WTC11 (cell line): ENCODE measurements at regions not wholly inside any gene's neighbourhood (a gene's known extent, or its start where the extent isn't known, plus 50 kb on each side); places are given as distances from the start of the nearest gene placed in this dataset.
"Not testable (repeated sequence)": the region's sequence is repeated elsewhere in the genome, so short reads cannot be mapped to it uniquely, and the experiment has no call there.

Experiments used
- ATAC-seq: fragments of 200-7000 bp; cut with Tn5 transposase; 2 replicates; pipeline ENCODE4 v1.10.0; 2021; ENCODE audit warnings: mild to moderate bottlenecking, moderate library complexity
- CTCF ChIA-PET: fragments of 300-600 bp; sonication (Branson Sonifier 250); formaldehyde crosslinking; loops from one replicate; lab custom pipeline; 2021; ENCODE audit warnings: antibody characterized with exemption; lab: Charles Lee
- POLR2A ChIA-PET: fragments of 350-600 bp; sonication (Branson Sonifier 250); formaldehyde crosslinking; loops from one replicate; lab custom pipeline; 2021; ENCODE audit warnings: antibody characterized with exemption; lab: Charles Lee
- DNase-seq: peaks from one replicate; pipeline ENCODE4 v3.0.0; 2021; ENCODE audit warnings: low spot score
- H3K27ac Mint-ChIP-seq: 2 replicates; pipeline ENCODE4 v1.8.0; 2021; ENCODE audit warnings: mixed read lengths
- H3K27me3 Mint-ChIP-seq: 2 replicates; pipeline ENCODE4 v1.8.0; 2021; ENCODE audit warnings: low read depth, mild to moderate bottlenecking, moderate library complexity, mixed read lengths
- H3K36me3 Mint-ChIP-seq: 2 replicates; pipeline ENCODE4 v1.8.0; 2021; ENCODE audit warnings: mixed read lengths
- H3K4me1 Mint-ChIP-seq: 2 replicates; pipeline ENCODE4 v1.8.0; 2022; ENCODE audit warnings: mixed read lengths
- H3K4me3 Mint-ChIP-seq: 2 replicates; pipeline ENCODE4 v1.8.0; 2021; ENCODE audit warnings: mild to moderate bottlenecking, moderate library complexity, mixed read lengths
- H3K9me3 Mint-ChIP-seq: 2 replicates; pipeline ENCODE4 v1.8.0; 2021; ENCODE audit warnings: mixed read lengths
- CREB1 ChIP-seq: sonication (generic); formaldehyde crosslinking; IDR thresholded peaks from 2 replicates; pipeline ENCODE4 v1.8.0; 2023; ENCODE audit warnings: mild to moderate bottlenecking, missing genetic modification reagents
- FOXJ3 ChIP-seq: sonication (generic); formaldehyde crosslinking; IDR thresholded peaks from 2 replicates; pipeline ENCODE4 v1.9.0; 2021; ENCODE audit warnings: missing genetic modification reagents, mild to moderate bottlenecking, borderline replicate concordance
- FOXP1 ChIP-seq: sonication (generic); formaldehyde crosslinking; IDR thresholded peaks from 2 replicates; pipeline ENCODE4 v1.8.0; 2022; ENCODE audit warnings: missing genetic modification reagents, mild to moderate bottlenecking, moderate library complexity, borderline replicate concordance
- GABPB1 ChIP-seq: sonication (generic); formaldehyde crosslinking; IDR thresholded peaks from 2 replicates; pipeline ENCODE4 v1.8.1; 2023; ENCODE audit warnings: mild to moderate bottlenecking, missing genetic modification reagents
- GTF2I ChIP-seq: fragments of 250-450 bp; sonication (Bioruptor Pico); conservative IDR thresholded peaks from 2 replicates; pipeline ENCODE4 v1.4.0; 2021; ENCODE audit warnings: mild to moderate bottlenecking
- IRF1 ChIP-seq: sonication (generic); formaldehyde crosslinking; IDR thresholded peaks from 2 replicates; pipeline ENCODE4 v1.8.0; 2023; ENCODE audit warnings: missing genetic modification reagents
- MLX ChIP-seq: sonication (generic); formaldehyde crosslinking; IDR thresholded peaks from 2 replicates; pipeline ENCODE4 v1.8.1; 2023; ENCODE audit warnings: mild to moderate bottlenecking, missing genetic modification reagents, moderate library complexity
- TEAD4 ChIP-seq: sonication (generic); formaldehyde crosslinking; IDR thresholded peaks from 2 replicates; pipeline ENCODE4 v1.8.0; 2022; ENCODE audit warnings: mild to moderate bottlenecking, missing genetic modification reagents
- TP53 ChIP-seq: sonication (generic); formaldehyde crosslinking; IDR thresholded peaks from 2 replicates; pipeline ENCODE4 v1.8.1; 2023; ENCODE audit warnings: mild to moderate bottlenecking, missing genetic modification reagents
- USF1 ChIP-seq: sonication (generic); formaldehyde crosslinking; IDR thresholded peaks from 2 replicates; pipeline ENCODE4 v1.8.0; 2022; ENCODE audit warnings: mild to moderate bottlenecking, missing genetic modification reagents
- ZBTB43 ChIP-seq: sonication (generic); formaldehyde crosslinking; IDR thresholded peaks from 2 replicates; pipeline ENCODE4 v1.8.1; 2023; ENCODE audit warnings: mild to moderate bottlenecking, missing genetic modification reagents
- ZNF121 ChIP-seq: sonication (generic); formaldehyde crosslinking; IDR thresholded peaks from 2 replicates; pipeline ENCODE4 v1.8.0; 2023; ENCODE audit warnings: missing genetic modification reagents
- ZNF219 ChIP-seq: sonication (generic); formaldehyde crosslinking; IDR thresholded peaks from 2 replicates; pipeline ENCODE4 v1.8.0; 2023; ENCODE audit warnings: missing genetic modification reagents, mild to moderate bottlenecking, borderline replicate concordance
- ZNF423 ChIP-seq: fragments of 250-450 bp; sonication (Bioruptor Pico); IDR thresholded peaks from 2 replicates; pipeline ENCODE4 v2.1.2; 2022; ENCODE audit warnings: mild to moderate bottlenecking, moderate library complexity
- ZNF512 ChIP-seq: sonication (generic); formaldehyde crosslinking; IDR thresholded peaks from 2 replicates; pipeline ENCODE4 v1.8.1; 2022; ENCODE audit warnings: missing genetic modification reagents, borderline replicate concordance
- ZNF532 ChIP-seq: fragments of 250-450 bp; sonication (Bioruptor Pico); IDR thresholded peaks from 2 replicates; pipeline ENCODE4 v1.9.0; 2021; ENCODE audit warnings: mild to moderate bottlenecking, borderline replicate concordance
- ZNF671 ChIP-seq: fragments of 250-450 bp; sonication (Bioruptor Pico); IDR thresholded peaks from 2 replicates; pipeline ENCODE4 v1.8.0; 2021; ENCODE audit warnings: mild to moderate bottlenecking

GRCh38 chr6:139446768-139447655 is 72.6 kb upstream of the CITED2 start (continued):
- TF ChIP-seq USF1 (CRISPR knock-in tag) (no peak), IRF1 (CRISPR knock-in tag) (no peak)

GRCh38 chr6:139446138-139446715 is 71.8 kb upstream of the CITED2 start:
- POLR2A ChIA-PET = no interaction called here
- H3K27me3 Mint-ChIP-seq = no peaks in the 10 kb centered on the region
- H3K4me1 Mint-ChIP-seq = peaks cover 47% of the 10 kb centered on the region
- no peak overlapping the region for H3K4me3 Mint-ChIP-seq
- ATAC-seq (no peak), DNase-seq (no peak)
- no peaks in the 10 kb centered on the region for H3K36me3 Mint-ChIP-seq
- no peak for TF ChIP-seq ZBTB43 (CRISPR knock-in tag)
- TF ChIP-seq ZNF219 (CRISPR knock-in tag) = no peak
- no peak for TF ChIP-seq CREB1
- TF ChIP-seq FOXJ3 (CRISPR knock-in tag) = no peak
- no peak for TF ChIP-seq ZNF423 (CRISPR knock-in tag)
- TF ChIP-seq ZNF532 (CRISPR knock-in tag) = no peak
- no peak for TF ChIP-seq GABPB1 (CRISPR knock-in tag)
- TF ChIP-seq TP53 = no peak
- TF ChIP-seq ZNF671 (CRISPR knock-in tag) = no peak
- no peak for TF ChIP-seq ZNF512 (CRISPR knock-in tag)
- TF ChIP-seq GTF2I (CRISPR knock-in tag) = no peak
- TF ChIP-seq ZNF121 = no peak
- no peak for TF ChIP-seq MLX (CRISPR knock-in tag)
- no peak for TF ChIP-seq TEAD4 (CRISPR knock-in tag)
- no peak for TF ChIP-seq FOXP1 (CRISPR knock-in tag)
- H3K9me3 Mint-ChIP-seq = 0 out of 2 replicates have a peak, but pooled peaks cover 3% of the 10 kb centered on the region
- CTCF ChIA-PET = no interaction called here
- no peak overlapping the region for H3K27ac Mint-ChIP-seq

- POLR2A ChIA-PET = interaction anchor here (0.6 kb wide), 2 partner anchors 14 to 342 kb away, joined by 3 to 4 read pairs; no protein-coding TSS in a partner anchor
- H3K4me1 Mint-ChIP-seq = peaks cover 37% of the 10 kb centered on the region
- DNase-seq, H3K27ac Mint-ChIP-seq, H3K9me3 Mint-ChIP-seq, H3K36me3 Mint-ChIP-seq, H3K4me3 Mint-ChIP-seq, ATAC-seq, H3K27me3 Mint-ChIP-seq, CTCF ChIA-PET: not testable (repeated sequence)
Observed at GRCh38 chr6:139444273-139444787, 69.9 kb upstream of the CITED2 start.
